NCI-H1105 (cell line): ENCODE measurements at regions not wholly inside any gene's neighbourhood (a gene's known extent, or its start where the extent isn't known, plus 50 kb on each side); places are given as distances from the start of the nearest gene placed in this dataset.

Experiments
- DNase-seq: peaks from one replicate; lab custom pipeline; 2025; lab: John Stamatoyannopoulos, UW

DNA sequence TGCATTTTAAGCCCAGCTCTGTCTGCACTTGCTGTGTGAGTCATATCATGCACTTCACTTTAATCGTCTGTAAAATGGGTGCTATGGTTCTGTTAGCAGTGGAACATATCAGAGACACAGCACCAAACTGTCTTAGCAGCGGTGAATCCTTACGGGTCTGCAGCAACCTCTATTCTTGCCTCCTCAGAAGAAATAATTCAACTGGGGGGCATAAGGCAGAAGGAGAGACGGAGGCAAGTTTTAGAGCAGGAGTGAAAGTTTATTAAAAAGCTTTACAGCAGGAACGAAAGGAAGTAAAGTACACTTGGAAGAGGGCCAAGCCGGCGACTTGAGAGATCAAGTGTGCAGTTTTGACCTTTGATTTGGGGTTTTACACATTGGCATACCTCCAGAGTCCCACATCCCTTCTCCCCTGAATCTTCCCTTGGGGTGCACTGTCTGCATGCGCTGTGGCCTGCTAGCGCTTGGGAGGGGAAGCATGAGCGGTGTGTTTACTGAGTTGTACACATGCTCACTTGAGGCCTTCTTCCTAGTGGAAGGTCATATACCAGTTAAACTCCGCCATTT is 109.8 kb downstream of the DDX1 start:
- DNase-seq = no peak

DNA sequence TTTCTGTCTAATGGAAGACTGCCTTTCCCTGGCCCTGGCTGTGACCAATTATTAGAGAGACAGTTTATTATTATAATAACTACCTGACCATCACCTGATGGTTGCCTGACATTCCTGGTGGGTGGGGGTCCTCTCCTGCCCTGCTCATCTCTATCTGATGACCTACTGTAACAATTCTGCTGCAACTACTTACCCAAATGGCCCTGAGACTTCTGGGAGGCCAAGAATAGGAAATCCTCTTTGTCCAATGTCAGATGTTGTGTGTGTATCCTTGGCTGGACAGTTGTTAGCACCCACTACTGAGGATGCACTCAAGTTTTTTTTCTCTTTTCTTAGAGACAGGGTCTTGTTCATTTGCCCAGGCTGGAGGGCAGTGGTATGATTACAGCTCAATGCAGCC is 110.3 kb downstream of the DDX1 start:
- DNase-seq = no peak

DNA sequence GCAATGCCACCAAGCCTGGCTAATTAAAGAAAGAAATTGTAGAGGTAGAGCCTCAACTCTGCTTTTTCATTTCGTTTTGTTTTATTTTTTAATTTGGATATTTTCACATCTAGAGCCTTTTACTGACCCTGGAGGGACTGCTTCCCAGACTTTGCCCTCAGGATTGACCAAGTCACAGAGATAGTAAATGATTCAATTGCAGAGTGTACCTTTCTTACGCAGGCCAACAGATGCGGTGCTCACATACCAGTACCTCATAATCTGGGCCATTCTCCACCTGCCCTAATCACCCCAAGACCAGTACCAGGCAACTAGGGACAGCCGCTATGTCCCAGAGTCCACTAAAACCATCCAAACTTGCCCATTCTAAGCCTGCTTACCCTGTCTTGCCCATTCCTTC is 110.8 kb downstream of the DDX1 start:
- DNase-seq = no peak

DNA sequence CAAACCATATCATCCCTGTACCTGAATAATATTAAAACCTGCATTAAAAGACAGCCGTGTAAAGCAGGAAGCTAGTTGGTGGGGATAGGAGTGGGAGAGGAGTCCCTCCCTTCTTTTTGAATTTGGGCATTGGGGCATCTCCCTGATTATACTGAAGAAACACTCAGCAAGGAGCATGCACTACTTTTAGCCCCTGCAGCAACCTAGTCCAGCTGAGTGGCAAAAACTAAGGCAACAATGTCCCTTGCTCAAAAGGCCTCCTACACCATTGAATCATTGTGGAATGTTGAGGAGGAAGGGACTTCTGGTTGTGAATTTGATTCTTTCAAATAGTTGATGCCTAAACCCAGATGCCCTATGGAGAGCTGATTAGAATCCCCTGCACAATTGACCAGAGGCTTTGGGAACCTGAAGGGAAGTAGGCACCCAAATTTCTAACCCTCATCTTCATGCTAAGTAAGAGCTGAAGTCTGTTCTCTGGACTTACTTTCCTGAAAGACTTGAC is 111.7 kb downstream of the DDX1 start:
- DNase-seq = no peak

DNA sequence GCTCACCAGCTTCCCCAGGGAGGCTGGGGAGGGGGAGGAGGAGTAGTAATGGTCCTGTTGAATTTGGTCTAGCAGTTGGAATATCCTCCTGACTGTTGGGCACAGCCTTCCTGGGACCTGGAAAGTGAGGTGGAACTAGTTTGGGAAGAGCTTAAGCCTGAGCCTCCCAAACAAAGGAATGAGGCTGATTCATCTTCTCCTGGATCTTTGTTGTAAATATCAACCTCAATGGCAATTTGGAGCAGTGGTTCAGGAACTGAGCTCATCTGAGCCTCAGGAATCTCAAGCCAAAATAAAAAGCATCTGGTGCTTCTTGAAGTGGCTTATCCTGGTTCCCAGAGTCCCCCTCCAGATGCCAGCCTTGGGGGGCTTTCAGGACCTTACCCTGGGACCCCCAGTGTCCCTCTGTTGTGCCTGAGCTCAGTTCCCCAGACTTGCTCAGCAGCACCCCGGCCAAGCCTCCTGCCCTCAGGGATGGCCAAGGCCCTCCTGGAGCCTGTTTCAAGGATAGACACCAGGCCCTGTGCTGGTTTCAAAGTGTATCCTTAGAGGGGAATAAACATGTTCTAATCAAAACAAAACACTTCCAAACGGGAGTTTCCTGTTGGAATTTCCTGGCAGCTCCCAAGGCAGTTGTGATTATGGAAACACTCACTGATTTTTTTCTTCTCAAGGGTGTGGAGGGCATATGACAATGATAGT is 112.6 kb downstream of the DDX1 start:
- DNase-seq = no peak

DNA sequence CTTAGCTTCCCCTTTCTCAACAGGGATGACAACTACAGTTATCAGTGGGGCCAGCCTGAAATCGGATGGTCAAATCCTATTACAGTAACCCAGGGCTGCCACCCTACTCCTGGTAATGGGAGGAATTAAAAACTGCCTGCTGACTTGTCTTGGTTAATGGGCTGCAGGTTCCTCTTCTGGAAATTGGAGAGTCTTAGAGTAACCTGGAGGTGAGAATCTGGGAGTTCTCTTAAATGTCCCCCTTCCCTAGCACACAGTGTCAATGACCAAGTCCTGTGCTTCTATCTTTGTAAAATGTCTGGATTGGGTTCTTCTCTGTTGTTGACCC is 113.1 kb downstream of the DDX1 start:
- no peak for DNase-seq

DNA sequence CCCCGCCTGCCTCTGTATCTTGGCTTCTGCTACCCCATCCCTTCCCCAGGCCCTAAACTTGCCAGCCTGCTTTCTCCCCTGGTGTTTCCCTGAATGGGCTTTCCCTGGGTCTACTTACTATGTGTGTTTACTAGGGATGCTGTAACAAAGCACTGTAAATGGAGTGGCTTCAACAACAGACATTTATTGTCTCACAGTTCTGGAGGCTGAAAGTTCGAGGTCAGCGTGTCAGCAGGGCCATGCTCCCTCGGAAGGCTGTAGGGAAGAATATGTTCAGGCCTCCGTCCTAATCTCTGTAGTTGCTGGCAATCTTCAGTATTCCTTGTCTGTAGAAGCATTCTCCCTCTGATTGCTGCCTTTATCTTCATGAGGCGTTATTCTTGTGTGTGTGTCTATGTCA is 113.6 kb downstream of the DDX1 start:
- no peak for DNase-seq

DNA sequence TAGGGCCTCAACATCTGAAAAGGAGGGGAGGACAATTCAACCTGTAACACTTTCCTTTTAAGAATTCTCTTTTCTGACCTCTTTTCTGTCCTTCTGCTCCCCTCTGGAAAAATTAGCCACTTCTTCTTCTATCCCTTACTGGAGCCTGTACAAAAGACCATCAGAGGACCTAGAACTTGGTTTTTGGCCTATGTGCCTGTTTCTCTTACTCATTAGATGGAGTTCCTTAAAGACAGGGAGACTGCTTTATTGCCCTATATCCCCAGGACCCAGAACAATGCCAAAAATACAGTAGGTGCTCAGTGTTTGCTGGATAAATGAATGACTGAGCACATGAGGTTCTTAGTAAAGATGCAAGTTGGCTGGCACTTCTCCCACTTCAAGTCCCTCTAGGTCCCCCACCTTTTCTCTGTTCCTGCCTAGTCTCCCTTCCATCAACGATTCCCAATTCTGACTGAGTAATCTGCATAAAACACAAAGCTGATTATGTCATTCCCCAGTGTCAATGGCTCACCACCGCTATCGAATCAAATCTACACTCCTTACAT is 114.2 kb downstream of the DDX1 start:
- DNase-seq = no peak

DNA sequence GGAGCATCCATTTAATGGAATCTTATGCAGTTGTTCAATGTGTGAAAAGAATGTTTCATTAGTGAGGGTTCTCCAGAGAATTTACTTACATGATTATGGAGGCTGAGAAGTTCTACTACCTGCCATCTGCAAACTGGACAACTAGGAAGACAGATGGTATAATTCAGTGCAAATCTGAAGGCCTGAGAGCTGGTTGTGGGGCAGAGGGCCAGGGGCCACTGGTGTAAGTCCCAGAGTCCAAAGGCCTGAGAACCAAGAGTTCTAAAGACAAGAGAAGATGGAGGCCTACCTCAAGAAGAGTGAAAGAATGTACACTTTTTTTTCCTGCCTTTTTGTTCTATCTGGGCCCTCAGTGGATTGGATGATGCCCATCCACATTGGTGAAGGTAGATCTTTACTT is 114.8 kb downstream of the DDX1 start:
- DNase-seq = no peak

DNA sequence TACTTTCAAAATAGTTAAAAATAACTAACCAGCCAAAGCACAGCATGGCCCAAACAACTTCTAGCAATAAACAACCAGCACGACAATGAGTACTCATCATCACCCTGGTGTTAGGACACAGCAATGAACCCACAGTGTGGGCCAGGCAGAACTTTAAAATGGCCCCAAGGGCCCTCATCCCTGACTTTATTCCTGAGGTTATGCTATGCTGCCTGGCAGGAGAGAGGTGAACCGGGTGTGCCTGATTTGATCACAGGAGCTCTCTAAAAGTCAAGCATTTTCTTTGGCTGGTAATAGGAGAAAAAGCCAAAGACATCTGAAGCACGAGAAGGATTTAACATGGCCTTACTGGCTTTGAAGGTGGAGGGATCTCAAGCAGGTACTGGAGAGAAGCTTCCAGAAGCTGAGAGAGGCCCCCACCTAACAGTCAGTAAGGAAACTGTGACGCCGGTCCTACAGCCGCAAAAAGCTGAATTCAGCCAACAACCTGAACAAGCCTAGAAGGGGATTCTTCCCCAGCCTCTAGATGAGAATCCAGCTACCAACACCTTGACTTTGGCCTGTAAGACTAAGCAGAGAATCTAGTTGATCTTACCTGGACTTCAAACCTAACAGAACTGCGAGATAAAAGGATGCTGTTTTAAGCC is 115.4 kb downstream of the DDX1 start:
- DNase-seq = no peak

DNA sequence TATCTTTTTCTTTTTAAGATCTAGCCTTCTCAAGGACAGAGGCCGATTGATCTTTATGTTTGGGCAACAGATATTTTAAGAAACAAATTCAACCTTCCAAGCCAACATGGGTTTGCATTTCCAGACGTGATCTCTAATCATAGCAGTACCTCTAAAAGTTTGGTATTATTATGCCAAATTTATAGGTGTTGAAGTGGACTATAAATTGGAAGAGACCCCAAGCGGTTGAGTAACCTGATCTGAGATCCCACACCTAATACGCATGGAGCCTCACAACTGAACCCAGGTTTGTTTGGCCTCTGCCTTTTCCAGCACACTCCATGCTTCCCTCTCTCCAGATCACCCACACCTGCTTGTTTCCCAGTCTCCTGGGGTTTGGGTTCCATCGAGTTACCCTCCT is 116.5 kb downstream of the DDX1 start:
- DNase-seq = no peak

DNA sequence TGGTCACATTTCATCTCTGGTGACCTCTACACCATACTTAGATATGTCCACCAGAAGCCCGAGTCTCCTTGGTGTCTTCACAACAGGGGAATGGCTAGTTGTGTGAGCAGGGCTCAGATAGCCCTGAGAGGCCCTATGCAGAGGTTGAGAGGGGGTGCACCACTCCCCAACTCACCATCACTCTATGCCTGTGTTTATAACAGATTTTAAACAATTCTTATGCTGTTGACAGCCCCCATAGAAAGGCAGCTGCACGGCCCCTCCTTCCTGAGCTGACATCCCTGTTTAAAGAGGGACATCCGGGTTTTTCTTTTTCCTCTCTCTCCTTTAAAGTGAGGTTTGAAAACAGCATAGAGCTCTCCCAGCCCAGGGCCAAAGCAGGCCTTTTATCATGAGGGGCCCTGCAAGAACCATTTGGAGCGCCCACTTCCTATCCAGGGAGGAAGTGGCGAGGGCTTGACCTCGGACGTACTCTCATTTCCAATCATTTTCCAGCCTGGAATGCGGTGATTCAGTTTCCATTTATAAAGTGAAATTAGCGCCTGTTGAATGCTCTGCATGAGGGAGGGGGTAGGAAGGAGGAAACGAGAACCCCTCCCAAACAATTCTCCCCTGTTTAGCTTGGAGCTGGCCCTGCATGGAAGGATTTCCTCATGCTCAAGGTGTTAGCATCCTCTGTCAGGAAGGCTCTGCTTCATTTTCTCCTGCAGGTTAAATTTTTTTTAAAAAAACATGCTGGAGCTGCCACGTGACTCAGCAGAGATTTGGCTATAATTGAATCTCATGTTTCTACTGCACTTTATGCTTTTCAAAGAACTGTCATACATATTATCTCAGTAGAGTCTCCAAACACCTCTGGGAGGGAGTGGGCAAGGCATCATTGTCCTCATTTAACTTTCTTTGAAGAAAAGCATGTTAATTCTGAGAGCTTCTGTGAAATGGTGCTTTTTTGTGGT is 117.5 kb downstream of the DDX1 start:
- no peak for DNase-seq

DNA sequence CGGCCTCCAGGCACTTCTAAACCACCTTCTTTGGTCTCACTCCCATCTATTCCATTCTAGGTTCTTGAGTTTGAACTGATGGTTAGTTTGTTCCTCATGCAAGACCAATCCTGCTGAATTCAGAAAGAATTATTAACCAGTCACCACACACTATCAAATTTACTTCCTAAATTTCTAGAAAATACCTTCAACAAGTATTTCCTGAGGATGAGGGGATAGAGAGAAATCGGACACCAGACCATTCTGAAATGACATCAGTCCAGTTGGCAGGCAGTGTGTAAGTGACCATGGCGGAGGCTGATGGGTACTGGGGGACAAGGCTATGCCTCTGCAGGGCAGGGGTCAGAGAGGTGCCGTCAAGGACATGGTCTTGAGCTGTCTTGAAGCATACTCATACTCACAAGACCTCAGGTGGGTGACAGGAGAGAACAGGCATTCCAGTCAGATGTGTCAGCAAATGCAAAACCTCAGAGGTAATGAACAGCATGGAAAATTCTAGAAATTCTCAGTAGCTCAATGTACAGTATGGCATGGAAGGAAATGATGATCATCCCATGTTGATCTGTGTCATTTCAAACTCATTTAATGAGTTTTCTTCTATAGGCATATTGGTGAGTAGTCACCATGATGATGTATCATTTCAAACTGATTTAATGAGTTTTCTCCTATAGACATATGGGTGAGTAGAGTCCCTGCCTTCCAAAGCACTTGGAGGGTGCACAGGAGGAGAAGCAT is 119.6 kb downstream of the DDX1 start:
- DNase-seq = no peak

DNA sequence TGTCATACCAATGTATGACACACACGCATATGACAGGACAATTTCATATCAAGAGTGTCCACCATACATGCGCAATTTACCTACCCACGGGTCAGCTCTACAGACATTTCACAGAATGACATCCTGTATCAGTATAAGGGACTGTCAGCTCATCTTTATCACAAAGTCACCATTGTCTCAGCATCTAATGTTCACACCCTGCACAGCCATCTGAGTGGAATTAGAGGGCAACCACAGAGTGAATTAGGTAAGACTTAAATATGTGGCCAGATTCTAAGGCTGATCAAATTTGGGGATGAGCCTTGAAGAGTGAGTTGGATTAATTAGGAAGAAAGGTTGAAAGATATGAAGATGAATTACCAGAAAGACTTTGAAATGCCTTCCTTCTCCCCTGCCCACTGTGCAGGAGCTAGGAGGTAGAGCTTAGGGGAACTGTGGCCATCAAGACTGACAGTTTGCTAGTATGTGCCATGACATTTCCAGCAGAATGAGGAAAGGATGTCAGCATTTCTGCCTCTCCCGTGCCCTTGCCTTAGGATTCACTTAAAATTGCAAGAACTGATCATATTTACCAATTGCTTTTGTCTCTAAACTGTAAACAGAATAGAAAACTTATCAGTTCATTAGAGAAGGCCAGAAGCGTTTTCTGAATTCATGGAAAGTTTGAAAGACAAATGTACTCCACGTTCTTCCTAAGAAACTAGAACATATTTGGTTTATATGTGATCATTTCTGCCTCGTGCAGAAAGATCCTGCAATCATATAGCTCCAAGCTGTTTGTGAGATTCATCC is 121.1 kb downstream of the DDX1 start:
- no peak for DNase-seq

DNA sequence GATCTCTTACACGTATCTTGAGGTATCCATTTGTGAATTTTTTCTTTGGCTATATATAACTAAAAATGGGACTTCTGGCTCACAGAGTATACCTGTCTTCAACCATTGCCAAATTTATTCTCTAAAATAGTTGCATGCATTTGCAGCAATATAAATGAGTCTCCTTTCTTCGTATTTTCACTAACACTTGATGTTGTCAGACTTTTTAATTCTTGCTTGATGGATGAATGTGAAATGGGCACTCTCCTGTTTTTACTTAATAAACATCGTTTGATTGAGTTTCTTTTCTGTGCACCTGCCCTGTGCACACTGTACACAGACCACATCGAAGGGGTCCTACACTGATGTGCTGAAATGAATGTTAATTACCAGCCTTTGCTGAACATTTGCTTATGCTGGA is 121.8 kb downstream of the DDX1 start:
- no peak for DNase-seq

DNA sequence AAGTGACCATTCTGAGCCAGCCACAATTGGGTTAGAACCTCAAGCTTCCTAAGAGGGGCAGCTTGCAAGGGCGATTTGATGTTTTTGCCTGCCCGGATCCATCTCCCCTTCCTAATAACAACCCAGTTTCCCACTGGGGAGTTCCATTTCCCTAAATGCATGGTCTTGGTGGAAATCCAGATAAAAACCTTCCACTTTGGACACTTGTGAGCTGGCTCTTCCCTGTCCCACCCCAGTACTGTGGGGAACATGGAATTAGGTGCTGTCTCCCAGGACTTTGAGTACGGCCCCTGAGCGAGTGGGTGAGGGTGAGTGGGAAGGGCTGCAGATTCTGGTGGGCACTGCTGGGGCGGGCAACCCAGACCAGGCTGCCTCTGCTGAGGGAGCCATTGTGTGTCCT is 122.3 kb downstream of the DDX1 start:
- DNase-seq = no peak

DNA sequence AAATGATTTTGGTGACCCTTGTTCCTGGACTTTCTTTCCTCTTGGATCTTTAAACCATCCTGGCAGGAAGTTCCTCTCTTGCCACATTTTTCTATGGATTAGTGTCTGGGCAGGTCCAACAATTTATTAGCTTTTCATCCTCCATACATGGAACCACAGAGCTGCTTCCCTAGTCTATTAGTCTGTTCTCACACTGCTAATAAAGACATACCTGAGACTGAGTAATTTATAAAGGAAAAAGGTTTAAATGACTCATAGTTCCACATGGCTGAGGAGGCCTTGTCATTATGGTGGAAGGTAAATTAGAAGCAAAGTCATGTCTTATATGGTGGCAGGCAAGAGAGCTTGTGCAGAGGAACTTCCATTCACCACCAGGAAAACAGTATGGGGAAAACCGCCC is 122.9 kb downstream of the DDX1 start:
- DNase-seq = no peak

DNA sequence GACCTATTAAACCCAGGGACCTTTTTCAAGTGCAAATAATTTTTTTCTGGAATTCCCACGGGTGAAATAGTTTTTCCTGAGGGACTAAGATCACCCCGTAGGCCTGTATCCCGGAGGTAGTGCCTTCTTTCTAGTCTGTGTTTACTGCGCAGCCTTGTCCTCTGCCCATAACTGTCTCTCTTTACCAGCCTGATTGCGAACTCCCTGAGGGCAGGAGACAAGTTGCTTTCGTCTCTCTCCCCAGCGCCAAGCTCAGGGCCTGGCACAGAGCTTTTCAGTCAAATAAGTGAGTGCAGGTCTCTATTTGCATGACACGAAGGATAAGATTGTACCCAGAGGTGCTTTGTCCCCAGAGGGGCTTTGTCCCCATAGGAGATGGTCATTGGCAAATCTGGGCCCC is 123.9 kb downstream of the DDX1 start:
- DNase-seq = no peak

DNA sequence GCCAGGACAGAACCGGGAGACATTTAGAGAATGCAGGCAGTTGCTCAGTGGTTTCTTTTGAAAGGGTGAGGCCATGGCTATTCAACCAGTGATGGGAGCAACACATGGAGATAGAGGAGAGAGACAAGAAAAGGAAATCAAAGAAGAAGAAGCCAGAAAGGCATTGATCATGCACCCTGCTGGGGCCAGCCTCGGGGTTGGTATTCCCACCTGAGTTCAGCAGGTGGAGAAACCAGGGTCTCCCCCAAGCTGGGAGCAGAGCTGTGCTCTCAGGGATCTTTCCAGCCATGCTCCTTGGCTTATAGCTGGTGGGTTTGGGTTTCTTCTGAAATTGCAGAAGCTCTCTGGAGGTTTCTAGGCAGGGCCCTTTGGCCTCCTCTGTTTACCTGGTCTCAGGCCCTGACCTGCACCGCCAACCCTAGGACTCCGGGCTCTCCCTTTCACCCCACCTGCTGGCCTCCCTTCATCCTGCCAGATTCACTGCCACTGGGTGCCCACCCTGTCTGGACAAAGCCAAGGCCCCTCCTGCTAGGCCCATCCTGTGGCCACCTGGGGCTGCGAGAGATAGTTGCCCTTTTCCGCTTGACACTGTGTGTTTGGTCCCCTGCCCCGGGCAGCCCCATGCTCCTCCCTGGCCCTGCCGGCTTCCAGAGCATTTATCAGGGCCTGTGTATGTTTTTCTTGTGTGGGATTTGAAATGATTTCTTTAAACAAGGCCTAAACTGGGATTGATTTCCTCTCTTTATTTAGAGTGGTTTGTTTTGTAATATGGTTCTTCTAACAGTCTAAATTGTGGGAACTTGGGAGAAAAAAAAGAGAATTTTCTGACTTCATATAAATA is 126.7 kb downstream of the DDX1 start:
- DNase-seq = no peak

DNA sequence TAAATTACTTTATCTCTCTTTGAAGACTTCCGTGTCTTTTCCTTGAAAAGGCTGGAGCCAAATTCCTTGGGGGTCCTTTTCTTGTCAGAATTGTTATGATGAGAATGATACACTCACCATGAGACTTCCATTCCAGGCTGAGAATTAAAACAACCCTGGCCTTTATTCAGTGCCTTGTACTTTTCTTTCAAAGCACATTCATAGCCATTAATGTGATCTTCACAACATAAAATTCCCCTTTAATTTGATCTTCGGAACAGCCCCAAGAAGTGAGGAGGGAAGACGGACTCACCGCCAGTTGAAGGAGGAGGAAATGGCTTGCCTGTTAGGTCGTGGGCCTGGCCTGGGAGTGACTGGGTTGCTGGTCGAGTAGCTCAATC is 127.3 kb downstream of the DDX1 start:
- no peak for DNase-seq
